ENCODE measurements at regions not wholly inside any gene's neighbourhood (a gene's known extent, or its start where the extent isn't known, plus 50 kb on each side); places are given as distances from the start of the nearest gene placed in this dataset.
A peak's percentile ranks its signal among the peaks of the same experiment; 100 is the strongest.

DNA sequence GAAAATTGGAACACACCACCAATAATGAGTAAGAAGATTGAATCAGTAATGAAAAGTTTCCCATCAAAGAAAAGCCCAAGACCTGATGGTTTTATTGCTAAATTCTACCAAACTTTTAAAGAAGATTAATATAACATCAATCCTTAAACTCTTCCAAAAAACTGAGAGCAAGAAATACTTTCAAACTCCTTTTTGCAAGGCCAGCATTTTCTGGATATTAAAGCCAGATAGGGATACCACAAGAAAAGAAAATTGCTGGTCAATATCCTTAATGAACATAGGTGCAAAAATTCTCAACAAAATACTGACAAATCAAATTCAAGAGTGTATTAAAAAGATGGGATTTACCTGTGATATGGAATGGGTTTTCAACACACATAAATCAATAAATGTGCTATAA is 484.6 kb downstream of the ANKRD50 start:
- DNase-seq (ENCODE audit: low read depth), result no peak

DNA sequence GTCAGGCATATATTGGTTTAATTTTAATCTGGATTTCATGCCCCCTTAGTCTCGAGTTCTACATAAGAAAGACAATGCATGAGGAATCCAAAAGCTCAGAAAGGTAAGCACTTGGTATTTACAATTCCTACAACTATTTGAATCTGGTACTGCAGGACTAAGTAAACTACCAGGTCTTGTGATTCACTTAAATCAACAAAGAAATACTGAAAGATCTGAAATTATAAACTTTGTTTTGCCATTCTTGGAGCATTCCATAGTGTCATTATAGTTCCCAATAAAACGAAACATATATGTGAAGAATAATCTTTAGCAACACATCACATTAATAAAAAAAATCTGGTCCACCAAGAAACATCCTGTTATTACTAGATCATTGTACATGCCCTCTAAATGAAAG is 482.3 kb downstream of the ANKRD50 start:
- no peak for DNase-seq (ENCODE audit: low read depth)

DNA sequence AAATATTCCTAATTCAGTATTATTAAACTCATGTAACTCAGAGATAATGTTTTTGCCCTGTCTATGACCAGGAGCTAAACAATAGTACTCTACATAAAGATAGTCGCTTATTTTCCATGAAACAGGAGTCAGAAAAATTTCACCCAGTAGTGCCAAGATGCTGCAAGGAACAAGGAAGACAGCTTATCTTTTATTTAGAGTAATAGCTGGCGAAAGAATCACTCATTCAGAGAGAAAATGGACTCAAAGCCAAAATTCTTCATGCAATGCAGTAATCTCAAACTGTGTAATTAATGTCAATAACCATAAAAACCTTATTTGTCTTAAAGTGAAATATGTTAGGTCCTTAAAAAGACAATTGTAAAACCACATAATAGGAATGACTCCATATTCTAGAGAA is 477.8 kb downstream of the ANKRD50 start:
- no peak for DNase-seq (ENCODE audit: low read depth)

DNA sequence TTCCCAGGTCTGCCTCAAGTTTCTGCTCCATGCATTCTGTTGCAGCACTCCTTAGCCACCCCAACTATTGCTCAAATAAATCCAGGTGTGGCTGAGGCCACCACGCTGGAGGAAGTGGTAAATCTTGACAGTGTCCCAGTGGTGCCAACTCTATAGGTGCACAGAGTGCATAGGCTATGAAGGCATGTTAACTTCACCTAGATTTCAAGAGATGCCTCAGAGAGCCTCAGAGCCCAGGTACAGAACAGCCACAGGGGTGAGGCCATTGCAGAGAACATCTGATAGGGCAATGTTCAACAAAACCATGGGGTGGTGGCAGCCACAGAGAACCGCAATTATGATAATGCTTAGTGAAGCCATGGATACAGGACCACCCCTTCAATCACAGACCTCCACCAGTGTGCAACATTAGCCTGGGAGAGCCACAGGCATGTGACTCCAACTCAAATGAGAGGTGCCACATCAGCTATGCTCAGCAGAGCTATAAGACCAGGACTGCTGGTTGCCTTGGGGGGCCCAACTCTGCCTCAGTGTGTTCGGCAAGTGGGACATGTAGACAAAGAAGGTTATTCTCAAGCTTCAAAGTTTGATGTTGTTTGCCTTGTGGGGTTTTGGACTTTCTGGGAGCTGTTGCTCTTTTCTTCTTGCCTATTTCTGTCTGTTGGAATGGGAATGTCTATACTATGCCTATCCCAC is 468.7 kb downstream of the ANKRD50 start:
- DNase-seq (ENCODE audit: low read depth), result no peak

DNA sequence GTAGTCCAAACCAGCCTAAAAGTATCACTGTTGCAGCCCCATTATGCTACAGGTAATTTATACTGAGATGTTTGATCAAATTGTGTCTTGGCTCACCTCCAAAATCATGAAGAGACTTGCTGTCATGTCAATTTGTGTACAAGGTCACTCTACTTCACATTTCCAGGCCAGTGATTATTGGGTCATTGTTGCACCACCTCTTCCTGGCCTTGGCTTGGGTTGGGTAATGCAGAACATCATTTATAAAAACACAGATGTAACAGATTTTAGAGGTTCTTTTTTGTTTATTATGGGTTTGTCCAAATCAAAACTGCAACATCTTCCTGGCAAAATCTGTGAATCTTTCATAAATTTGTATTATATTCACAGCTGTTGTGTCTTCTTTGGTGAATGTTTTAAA is 459.5 kb downstream of the ANKRD50 start:
- DNase-seq (ENCODE audit: low read depth), result no peak

DNA sequence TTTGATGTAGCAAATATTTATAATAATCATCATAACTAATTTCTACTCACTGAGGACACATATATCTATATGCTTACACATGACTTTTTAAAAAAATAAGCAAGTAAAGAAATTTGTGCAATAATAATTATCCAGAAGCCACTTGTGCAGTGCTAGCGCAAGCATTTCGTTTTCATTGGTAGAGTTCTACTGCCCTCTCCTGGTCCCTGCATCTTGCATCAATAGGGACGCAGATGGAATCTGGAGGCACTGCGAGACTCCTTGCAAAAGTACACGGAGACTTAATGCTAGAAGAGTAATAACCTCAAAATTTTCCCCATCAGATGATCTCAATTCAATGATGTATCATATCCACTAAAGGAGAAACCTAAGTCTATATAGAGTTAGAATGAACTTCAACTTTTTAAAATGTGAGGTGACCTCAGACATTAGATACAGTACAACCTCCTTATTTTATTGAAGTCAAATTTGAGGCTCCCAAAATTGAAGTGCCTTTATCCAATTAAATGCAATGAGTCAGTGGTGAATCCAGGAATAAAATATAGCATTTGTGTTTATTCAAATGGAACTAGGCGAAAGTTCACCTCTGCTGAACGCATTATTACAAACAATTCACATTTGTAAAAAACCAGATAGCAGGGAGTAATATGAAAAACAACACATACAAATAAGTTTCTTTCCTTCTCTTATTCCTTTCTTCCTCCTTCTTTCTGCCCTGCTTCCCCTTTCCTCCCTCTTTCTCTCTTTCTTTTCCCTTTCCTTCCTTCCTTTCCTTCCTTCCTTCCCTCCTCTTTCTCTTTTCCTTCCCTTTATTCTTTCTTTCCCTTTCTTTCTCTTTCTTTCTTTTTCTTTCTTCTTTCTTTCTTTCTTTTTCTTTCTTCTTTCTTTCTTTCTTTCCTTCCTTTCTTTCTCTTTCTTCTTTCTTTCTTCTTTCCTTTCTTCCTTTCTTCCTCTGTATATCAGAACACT is 450.0 kb downstream of the ANKRD50 start:
- DNase-seq (ENCODE audit: low read depth), result peak; percentile 3

DNA sequence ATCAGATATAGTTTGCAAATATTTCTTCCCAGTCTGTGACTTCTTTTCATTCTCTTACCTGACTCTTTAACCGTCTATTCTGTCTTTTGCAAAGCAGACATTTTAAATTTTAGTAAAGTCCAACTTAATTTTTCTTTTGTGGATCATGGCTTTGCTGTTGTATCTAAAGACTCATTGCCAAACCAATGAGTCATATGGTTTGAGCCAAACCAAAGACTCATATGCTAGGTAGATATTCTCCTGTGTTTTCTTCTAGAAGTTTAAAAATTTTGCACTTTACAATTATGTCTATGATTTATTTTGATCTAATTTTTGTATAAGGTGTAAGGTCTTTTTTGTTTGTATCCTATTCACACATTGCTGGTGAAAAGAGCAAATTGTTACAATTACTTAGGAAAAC is 446.8 kb downstream of the ANKRD50 start:
- no peak for DNase-seq (ENCODE audit: low read depth)

DNA sequence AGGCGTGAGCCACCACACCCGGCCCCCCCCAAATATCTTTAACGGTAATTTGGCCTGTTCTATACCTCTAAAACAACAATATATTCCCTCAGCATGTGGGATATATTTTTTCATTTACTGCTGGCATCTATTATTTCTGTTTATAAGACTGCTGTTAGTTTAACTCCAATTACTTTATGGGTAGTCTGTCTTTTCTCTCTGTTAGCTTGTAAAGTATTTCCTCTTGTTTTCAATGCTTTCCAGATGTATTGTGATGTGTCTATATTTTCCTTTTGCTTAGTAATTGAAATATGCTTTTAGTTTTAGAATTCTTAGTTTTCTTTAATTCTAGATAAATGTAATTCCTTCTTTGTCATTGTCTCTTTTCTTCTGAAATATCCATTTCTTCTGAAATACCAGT is 445.8 kb downstream of the ANKRD50 start:
- no peak for DNase-seq (ENCODE audit: low read depth)

DNA sequence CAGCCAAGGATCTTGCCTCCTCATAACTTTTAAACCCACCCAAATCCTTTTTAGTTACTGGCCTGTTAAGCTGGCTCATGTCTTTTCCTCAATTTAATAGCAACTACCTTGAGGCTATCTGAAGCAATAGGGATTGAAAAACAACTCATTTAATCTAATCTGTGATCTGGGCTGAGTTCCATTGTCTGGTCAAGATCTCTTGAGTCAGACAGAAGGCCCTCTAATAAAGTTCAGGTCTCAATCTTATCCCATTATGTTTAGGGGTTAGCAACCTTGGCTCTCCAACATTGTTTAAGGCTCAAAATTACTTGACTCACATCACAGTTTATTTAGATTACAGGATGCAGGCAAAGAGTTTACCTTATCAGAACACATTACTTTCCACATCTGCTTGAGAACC is 436.1 kb downstream of the ANKRD50 start:
- no peak for DNase-seq (ENCODE audit: low read depth)

DNA sequence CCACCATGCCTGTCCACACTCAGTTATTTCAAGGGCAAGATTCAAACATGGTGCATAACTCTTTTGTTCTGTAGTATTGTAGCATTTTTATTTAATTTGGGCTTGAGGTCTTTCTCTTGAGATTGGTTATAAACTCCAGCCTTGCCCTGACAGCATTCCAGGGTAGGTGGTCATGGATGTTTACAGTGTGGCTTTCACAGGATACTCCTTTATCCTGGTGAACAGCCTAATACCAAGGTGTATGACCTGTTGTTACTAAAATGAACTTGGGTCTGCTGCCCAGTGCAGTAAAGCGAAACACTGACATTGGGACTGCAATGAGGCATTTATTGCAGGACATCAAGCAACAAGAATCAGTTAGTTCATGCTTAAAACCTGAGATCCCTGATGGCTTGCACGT is 434.8 kb downstream of the ANKRD50 start:
- no peak for DNase-seq (ENCODE audit: low read depth)

DNA sequence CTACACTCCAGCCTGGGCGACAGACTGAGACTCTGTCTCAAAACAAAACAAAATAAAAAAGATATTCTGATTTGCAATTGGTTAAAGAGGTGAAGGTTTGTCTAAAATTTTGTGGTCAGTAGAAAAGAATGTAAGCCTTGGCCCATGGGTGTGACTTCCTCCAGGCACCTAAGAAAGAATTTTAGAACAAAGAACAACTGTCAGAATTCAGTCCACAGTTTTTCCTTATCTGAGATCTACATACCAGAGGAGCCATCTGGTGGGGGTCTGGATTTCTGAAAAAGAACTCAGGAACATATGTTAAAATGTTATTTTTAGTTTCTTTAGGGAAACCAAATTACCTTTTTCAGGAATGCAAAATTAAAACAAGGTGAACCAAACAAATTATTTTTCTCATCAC is 434.1 kb downstream of the ANKRD50 start:
- DNase-seq (ENCODE audit: low read depth), result no peak

DNA sequence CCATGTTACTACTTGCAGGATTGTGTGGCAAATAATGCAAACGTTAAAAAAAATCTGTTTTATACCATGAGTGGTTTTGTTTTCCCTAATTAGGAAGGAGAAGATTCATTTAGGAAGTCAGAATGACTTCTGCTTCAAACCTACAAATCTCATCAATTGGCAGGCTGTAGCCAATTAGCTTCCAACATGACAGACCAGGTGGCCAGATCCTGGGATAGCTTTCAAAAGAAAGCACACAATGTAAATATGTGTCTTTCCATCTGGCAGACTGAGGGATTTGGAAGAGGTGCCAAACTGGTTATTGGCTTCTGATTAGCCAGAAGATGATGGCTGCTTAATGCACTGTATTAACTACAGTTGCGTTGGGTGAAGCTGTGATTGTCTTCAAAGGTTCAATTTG is 432.8 kb downstream of the ANKRD50 start:
- no peak for DNase-seq (ENCODE audit: low read depth)

DNA sequence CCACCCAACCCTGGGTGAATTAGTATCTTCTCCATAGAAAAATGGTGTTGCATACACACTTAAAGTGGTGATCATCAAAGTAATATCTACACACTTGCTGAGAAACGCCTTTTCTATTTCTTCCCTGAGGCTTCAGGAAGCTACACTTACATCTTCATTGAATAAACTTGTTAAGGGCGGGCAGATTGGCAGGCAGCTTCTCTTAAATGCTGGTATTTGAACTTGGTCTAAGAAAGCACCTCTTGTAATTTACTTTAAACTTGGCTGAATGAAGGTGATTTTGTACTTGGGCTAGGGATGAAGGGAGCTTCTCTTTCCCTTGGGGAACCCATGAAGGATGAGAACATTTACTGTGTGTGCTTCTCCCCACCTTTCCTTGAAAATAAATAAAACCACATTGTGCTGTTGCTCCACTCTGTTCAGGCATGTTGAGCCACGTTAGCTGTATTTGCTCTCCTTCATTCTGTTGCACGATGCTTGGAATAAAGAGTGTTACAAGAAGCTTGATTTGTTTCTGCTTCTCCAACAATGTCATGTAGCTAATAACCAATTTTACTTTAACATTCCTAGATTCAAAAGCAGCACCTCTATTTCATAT is 430.1 kb downstream of the ANKRD50 start:
- no peak for DNase-seq (ENCODE audit: low read depth)

DNA sequence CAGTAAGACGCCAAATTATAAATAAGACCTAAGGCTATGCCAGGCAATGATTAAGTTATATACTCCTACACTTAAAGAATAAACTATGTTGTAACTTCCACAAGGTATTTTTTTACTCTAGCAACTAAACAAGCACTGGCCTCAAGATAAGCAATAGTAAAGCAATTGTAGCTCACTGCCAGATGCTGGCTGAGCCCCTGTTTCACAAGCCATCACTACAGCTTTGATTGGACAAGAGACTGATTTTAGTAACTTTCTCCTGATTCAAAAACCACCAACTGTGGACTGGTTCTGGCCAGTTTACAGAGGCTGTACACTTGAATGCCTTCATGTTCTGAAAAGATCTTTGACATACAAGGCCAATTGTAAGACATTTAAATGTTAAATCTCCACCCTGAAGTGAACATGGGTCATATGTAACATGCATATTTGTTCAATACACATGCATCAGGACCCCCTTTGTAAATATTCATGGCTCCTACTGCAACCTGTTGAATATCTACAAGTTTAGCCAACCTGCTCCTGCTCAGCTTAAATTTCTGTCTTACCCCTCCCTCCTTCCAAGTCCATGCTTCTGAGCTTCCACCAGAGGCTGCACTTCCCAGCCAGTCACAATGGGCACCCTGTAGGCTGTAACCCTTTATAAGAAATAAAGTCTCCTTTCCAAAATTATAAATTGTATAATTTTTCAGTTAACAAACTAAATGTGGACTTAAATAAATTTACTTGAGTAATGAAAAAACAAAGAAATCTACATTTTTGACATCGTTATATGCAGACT is 423.6 kb downstream of the ANKRD50 start:
- DNase-seq (ENCODE audit: low read depth), result no peak

DNA sequence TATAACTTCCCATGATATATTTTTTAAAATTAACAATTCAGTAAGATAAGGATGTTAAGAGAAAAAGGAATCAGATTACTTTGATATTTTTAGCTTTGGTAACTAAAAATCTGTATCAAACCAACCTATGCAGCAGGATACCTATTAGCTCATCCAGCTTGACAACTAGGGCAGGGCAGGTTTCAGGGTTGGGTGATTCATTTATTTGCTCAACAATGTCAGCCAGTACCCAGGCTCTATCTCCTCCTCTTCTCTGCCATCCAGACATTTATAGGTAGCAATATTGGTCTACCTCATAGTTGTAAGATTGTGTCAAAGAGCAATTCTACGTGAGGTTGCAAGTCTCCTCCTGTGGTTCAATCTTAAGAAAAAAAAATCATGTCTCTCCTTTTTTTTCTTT is 421.9 kb downstream of the ANKRD50 start:
- no peak for DNase-seq (ENCODE audit: low read depth)

DNA sequence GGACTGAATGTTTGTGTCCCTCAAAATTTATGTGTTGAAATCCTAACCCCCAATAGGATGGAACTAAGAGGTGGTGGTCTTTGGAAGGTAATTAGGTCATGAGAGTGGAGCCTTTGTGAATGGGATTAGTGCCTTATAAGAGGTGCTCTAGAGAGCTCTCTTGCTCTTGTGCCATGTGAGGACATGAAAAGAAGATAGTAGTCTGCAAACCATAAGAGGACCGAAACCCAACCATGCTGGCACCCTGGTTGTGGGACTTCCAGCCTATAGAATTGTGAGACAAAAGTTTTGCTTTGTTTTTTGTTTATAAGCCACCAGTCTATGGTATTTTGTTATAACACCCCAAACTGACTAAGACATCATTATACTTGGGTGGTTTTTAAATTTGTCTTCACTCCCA is 417.1 kb downstream of the ANKRD50 start:
- DNase-seq (ENCODE audit: low read depth), result no peak

DNA sequence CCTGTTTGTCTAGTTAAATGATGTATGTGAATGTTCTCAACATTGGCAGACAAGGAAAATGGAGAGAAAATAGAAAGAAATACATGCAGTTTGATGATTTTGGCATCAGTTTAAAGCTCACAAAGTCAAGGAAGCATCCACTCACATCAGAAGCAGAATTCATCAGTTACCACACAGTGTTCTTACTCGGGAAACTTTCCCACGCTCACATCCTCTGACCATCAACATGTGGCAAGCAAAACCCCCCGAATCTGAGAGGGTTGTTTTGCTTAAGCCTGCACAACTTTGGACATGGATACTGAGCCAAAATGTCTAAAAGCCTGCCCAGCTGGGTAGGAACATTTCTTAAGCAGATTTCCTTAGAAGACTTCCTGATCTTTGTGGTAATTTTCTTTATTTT is 407.6 kb downstream of the ANKRD50 start:
- no peak for DNase-seq (ENCODE audit: low read depth)

DNA sequence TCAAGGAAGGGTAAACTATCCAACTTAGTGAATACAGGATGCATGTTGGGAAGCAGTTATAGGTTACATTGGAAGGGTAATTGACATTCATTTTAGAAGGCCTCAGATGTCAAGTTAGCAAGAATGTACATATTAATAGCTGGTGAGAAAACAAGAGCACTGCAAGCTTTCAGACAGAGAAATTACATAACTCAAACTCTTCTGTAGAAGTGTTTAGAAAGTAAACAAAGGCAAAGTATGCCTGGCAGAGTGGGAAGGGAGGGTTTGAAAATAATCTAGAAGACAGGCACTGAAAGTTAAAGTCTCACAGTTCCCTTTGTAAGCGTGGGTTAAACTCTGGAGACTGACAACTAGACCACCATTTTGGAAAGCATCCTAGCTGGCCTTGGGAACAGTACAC is 406.2 kb downstream of the ANKRD50 start:
- DNase-seq (ENCODE audit: low read depth), result no peak

DNA sequence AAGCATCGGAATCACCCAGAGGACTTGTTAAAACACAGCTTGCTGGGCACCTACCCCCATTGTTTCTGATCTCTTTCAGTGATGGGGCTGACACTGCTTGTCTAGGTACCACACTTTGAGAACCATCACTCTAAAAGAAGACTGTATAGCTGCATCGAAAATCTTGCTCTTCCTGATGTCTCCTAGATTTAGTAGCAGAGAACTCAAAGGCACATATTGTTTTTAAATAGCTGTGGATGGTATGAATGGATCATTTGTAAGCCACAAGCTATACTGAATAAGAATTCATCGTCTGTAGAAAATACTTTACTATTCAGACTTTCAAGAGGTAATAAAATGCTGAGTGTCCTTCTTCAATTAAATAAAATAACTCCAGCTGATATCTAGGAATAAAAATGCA is 405.4 kb downstream of the ANKRD50 start:
- no peak for DNase-seq (ENCODE audit: low read depth)

DNA sequence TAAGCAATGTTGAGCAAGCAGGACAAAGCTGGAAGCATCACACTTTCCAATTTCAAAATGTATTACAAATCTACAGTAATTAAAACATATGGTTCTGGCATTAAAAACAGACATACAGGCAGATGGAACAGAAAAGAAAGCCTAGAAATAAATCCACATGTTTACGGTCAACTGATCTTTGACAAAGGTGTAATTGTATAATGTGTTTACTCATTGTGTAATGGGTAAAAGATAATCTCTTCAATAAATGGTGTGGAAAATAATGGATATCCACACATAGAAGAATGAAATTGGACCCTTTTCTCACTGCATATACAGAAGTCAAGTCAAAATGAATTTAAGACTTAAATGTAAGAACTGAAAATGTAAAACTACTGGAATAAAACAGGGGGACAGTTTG is 394.2 kb downstream of the ANKRD50 start:
- DNase-seq (ENCODE audit: low read depth), result no peak

DNA sequence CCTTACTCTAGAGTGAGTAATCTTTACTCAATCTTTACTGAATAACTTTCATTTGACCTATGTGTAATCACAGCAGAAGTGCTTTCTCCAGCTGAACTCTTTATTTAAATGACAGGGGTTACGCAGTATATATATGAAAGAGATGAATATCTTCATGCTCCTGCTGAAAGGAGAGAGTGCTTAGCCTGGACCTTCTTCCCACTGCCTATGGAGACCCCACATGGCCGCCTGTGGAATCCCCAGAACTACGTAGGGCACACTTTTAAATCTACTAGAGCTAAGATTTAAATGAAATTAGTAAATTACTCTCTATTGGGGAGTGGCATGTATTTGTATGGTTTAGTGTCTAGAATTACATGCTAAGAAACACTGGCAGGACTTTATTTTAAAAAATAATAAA is 391.2 kb downstream of the ANKRD50 start:
- no peak for DNase-seq (ENCODE audit: low read depth)
